ENCODE measurements at regions not wholly inside any gene's neighbourhood (a gene's known extent, or its start where the extent isn't known, plus 50 kb on each side); places are given as distances from the start of the nearest gene placed in this dataset.
"Not testable (repeated sequence)": the region's sequence is repeated elsewhere in the genome, so short reads cannot be mapped to it uniquely, and the experiment has no call there.

- TF ChIP-seq CTCF (conservative IDR thresholded peaks at IDR 0.05; ENCODE audit: low read length); EZH2phosphoT487 (IDR thresholded peaks at IDR 0.05; ENCODE audit: borderline replicate concordance, low read depth, low read length): not testable (repeated sequence)
These were observed 756.6 kb downstream of the EDEM1 start for GRCh38 chr3:5944061-5944460.

All from OCI-LY7 (cell line).